ENCODE measurements at regions not wholly inside any gene's neighbourhood (a gene's known extent, or its start where the extent isn't known, plus 50 kb on each side); places are given as distances from the start of the nearest gene placed in this dataset.

GRCh38 chr2:206368484-206368883 lies 74.8 kb upstream of the ADAM23 start:
- no peak for DNase-seq (ENCODE audit: extremely low read depth, low read depth)
- H3K4me3 ChIP-seq (replicated peaks; ENCODE audit: low read depth, low read length): no peak overlapping the region
- TF ChIP-seq CTCF (IDR thresholded peaks at IDR 0.05; ENCODE audit: low read depth, low read length, missing control alignments): no peak

- DNase-seq (ENCODE audit: extremely low read depth, low read depth): no peak
- no peak for TF ChIP-seq CTCF (IDR thresholded peaks at IDR 0.05; ENCODE audit: low read depth, low read length, missing control alignments)
- H3K4me3 ChIP-seq (replicated peaks; ENCODE audit: low read depth, low read length): no peak overlapping the region
Measured at GRCh38 chr2:206368933-206369569, 74.3 kb upstream of the ADAM23 start.

- no peak overlapping the region for H3K4me3 ChIP-seq (replicated peaks; ENCODE audit: low read depth, low read length)
Measured at GRCh38 chr2:206375956-206376355, 67.4 kb upstream of the ADAM23 start.

GRCh38 chr2:206378835-206379234 lies 64.5 kb upstream of the ADAM23 start:
- no peak overlapping the region for H3K4me3 ChIP-seq (replicated peaks; ENCODE audit: low read depth, low read length)
- no peak for TF ChIP-seq CTCF (IDR thresholded peaks at IDR 0.05; ENCODE audit: low read depth, low read length, missing control alignments)
- no peak for DNase-seq (ENCODE audit: extremely low read depth, low read depth)

More at GRCh38 chr2:206375956-206376355, 67.4 kb upstream of the ADAM23 start:
- no peak for DNase-seq (ENCODE audit: extremely low read depth, low read depth)
- TF ChIP-seq CTCF (IDR thresholded peaks at IDR 0.05; ENCODE audit: low read depth, low read length, missing control alignments): no peak

GRCh38 chr2:206379266-206379665 lies 64.1 kb upstream of the ADAM23 start:
- no peak for TF ChIP-seq CTCF (IDR thresholded peaks at IDR 0.05; ENCODE audit: low read depth, low read length, missing control alignments)
- no peak for DNase-seq (ENCODE audit: extremely low read depth, low read depth)
- no peak overlapping the region for H3K4me3 ChIP-seq (replicated peaks; ENCODE audit: low read depth, low read length)

GRCh38 chr2:206379886-206380285 lies 63.4 kb upstream of the ADAM23 start:
- DNase-seq (ENCODE audit: extremely low read depth, low read depth): no peak
- TF ChIP-seq CTCF (IDR thresholded peaks at IDR 0.05; ENCODE audit: low read depth, low read length, missing control alignments): no peak
- no peak overlapping the region for H3K4me3 ChIP-seq (replicated peaks; ENCODE audit: low read depth, low read length)

GRCh38 chr2:206381881-206382280 lies 61.5 kb upstream of the ADAM23 start:
- no peak for DNase-seq (ENCODE audit: extremely low read depth, low read depth)
- no peak for TF ChIP-seq CTCF (IDR thresholded peaks at IDR 0.05; ENCODE audit: low read depth, low read length, missing control alignments)
- H3K4me3 ChIP-seq (replicated peaks; ENCODE audit: low read depth, low read length): no peak overlapping the region
